ENCODE measurements at regions not wholly inside any gene's neighbourhood (a gene's known extent, or its start where the extent isn't known, plus 50 kb on each side); places are given as distances from the start of the nearest gene placed in this dataset.
A peak's percentile ranks its signal among the peaks of the same experiment; 100 is the strongest.

GRCh38 chr3:28761375-28761774 lies 412.8 kb upstream of the AZI2 start:
- peaks cover 14% of the 10 kb centered on the region; the same call in 2 of the 3 replicates for H3K4me1 Mint-ChIP-seq
- H3K27ac Mint-ChIP-seq, result no peak overlapping the region
- TF ChIP-seq NANOG (IDR thresholded peaks at IDR 0.05; ENCODE audit: borderline replicate concordance), result no peak
- no peak for TF ChIP-seq ZNF331 (CRISPR knock-in tag; IDR thresholded peaks at IDR 0.05; ENCODE audit: low read depth)
- TF ChIP-seq REST (IDR thresholded peaks at IDR 0.05; ENCODE audit: unreplicated experiment), result no peak
- no peaks in the 10 kb centered on the region for H4K20me1 ChIP-seq (replicated peaks; ENCODE audit: insufficient read depth)
- no peaks in the 10 kb centered on the region for H3F3A ChIP-seq (replicated peaks; ENCODE audit: low read depth)
- no peak overlapping the region for H3K4me3 ChIP-seq
- H3K36me3 Mint-ChIP-seq (ENCODE audit: low read depth), result no peaks in the 10 kb centered on the region
- ATAC-seq, result no peak
- no peaks in the 10 kb centered on the region for H3K4me1 ChIP-seq (ENCODE audit: insufficient read depth)
- no peak overlapping the region for H3K4me3 Mint-ChIP-seq
- no peaks in the 10 kb centered on the region for H3K9me3 Mint-ChIP-seq
- 0 out of 2 replicates have a peak, but pooled peaks cover 3% of the 10 kb centered on the region for H3K9me2 ChIP-seq (ENCODE audit: insufficient read depth)
- H3K4me2 ChIP-seq, result no peak overlapping the region
- H3K79me2 ChIP-seq (replicated peaks; ENCODE audit: insufficient read depth), result no peaks in the 10 kb centered on the region
- DNase-seq (ENCODE audit: low spot score), result no peak
- no peaks in the 10 kb centered on the region for H3K27me3 ChIP-seq (ENCODE audit: insufficient read depth)
- no peak overlapping the region for H3K27ac ChIP-seq (ENCODE audit: low read depth)
- H3K36me3 ChIP-seq (ENCODE audit: insufficient read depth), result no peaks in the 10 kb centered on the region
- no peak overlapping the region for H2AFZ ChIP-seq
- H3K27me3 Mint-ChIP-seq (ENCODE audit: insufficient read depth, low read depth, poor library complexity), result no peaks in the 10 kb centered on the region

- H3K4me2 ChIP-seq, result no peak overlapping the region
- H3K4me1 ChIP-seq (ENCODE audit: insufficient read depth), result no peaks in the 10 kb centered on the region
- no peak overlapping the region for H3K27ac Mint-ChIP-seq
- H3K9me2 ChIP-seq (ENCODE audit: insufficient read depth), result 0 out of 2 replicates have a peak, but pooled peaks cover 3% of the 10 kb centered on the region
- no peak overlapping the region for H3K27ac ChIP-seq (ENCODE audit: low read depth)
- H2AFZ ChIP-seq, result no peak overlapping the region
- H3K4me3 ChIP-seq, result no peak overlapping the region
- peaks cover 9% of the 10 kb centered on the region for H3K9me3 Mint-ChIP-seq
- no peaks in the 10 kb centered on the region for H4K20me1 ChIP-seq (replicated peaks; ENCODE audit: insufficient read depth)
- no peaks in the 10 kb centered on the region for H3K79me2 ChIP-seq (replicated peaks; ENCODE audit: insufficient read depth)
- 0 out of 2 replicates have a peak, but pooled peaks cover 3% of the 10 kb centered on the region for H3K36me3 ChIP-seq (ENCODE audit: insufficient read depth)
- DNase-seq (ENCODE audit: low spot score) (peak; percentile 7), ATAC-seq (no peak)
- H3K36me3 Mint-ChIP-seq (ENCODE audit: low read depth), result peaks cover 4% of the 10 kb centered on the region
- H3K4me3 Mint-ChIP-seq, result no peak overlapping the region
- H3F3A ChIP-seq (replicated peaks; ENCODE audit: low read depth), result no peaks in the 10 kb centered on the region
- no peaks in the 10 kb centered on the region for H3K27me3 ChIP-seq (ENCODE audit: insufficient read depth)
- H3K4me1 Mint-ChIP-seq, result peaks cover 15% of the 10 kb centered on the region; the same call in 2 of the 3 replicates
- H3K27me3 Mint-ChIP-seq (ENCODE audit: insufficient read depth, low read depth, poor library complexity), result peaks cover 1% of the 10 kb centered on the region
- TF ChIP-seq ETS1 (IDR thresholded peaks at IDR 0.05), result no peak
- TF ChIP-seq REST (IDR thresholded peaks at IDR 0.05; ENCODE audit: unreplicated experiment), result no peak
- no peak for TF ChIP-seq STAT1 (IDR thresholded peaks at IDR 0.05; ENCODE audit: unreplicated experiment)
- TF ChIP-seq ZNF114 (CRISPR knock-in tag; IDR thresholded peaks at IDR 0.05), result no peak
- TF ChIP-seq ZNF331 (CRISPR knock-in tag; IDR thresholded peaks at IDR 0.05; ENCODE audit: low read depth), result no peak
- no peak for TF ChIP-seq EZH2phosphoT487 (IDR thresholded peaks at IDR 0.05; ENCODE audit: unreplicated experiment)
Observed at GRCh38 chr3:28765194-28765593, 416.6 kb upstream of the AZI2 start.
